Activated B cell treated with CpG ODN at 0.5 μM for 24 hours (primary cell): ENCODE measurements at regions not wholly inside any gene's neighbourhood (a gene's known extent, or its start where the extent isn't known, plus 50 kb on each side); places are given as distances from the start of the nearest gene placed in this dataset.

ENCODE experiments used
- ATAC-seq: fragments of 200-7000 bp; cut with Tn5 transposase; one replicate; pipeline ENCODE4 v1.10.0; 2021; ENCODE audit warnings: low read depth, mild to moderate bottlenecking, moderate library complexity
- CTCF ChIA-PET: fragments of 350-600 bp; sonication (Branson Sonifier 250); formaldehyde crosslinking; loops from one replicate; lab custom pipeline; 2021; ENCODE audit warnings: antibody characterized with exemption; lab: Charles Lee
- POLR2A ChIA-PET: fragments of 350-600 bp; sonication (Branson Sonifier 250); formaldehyde crosslinking; loops from one replicate; lab custom pipeline; 2021; ENCODE audit warnings: antibody characterized with exemption; lab: Charles Lee
- DNase-seq: peaks from one replicate; pipeline ENCODE4 v3.0.0; 2022
- H3K27ac Mint-ChIP-seq: one replicate; pipeline ENCODE4 v1.8.0; 2020; ENCODE audit warnings: mixed read lengths
- H3K27me3 Mint-ChIP-seq: one replicate; pipeline ENCODE4 v1.8.0; 2021; ENCODE audit warnings: mixed read lengths
- H3K36me3 Mint-ChIP-seq: one replicate; pipeline ENCODE4 v1.8.0; 2021; ENCODE audit warnings: low read depth, mixed read lengths
- H3K4me1 Mint-ChIP-seq: one replicate; pipeline ENCODE4 v1.8.0; 2021; ENCODE audit warnings: mixed read lengths
- H3K4me3 Mint-ChIP-seq: one replicate; pipeline ENCODE4 v1.8.0; 2020; ENCODE audit warnings: mild to moderate bottlenecking, mixed read lengths
- H3K9me3 Mint-ChIP-seq: one replicate; pipeline ENCODE4 v1.8.0; 2020; ENCODE audit warnings: mixed read lengths
- CTCF ChIP-seq: fragments of 200-600 bp; IDR thresholded peaks from one replicate; pipeline ENCODE4 v1.8.0; 2022; ENCODE audit warnings: antibody characterized with exemption, mild to moderate bottlenecking
- intact Hi-C: fragments of 100-400 bp; cut with micrococcal nuclease; formaldehyde crosslinking; loops from one replicate; pipeline ENCODE4 v1.15.1; 2024

- intact Hi-C loops, result no loop called here
- H3K9me3 Mint-ChIP-seq, result no peaks in the 10 kb centered on the region
- H3K36me3 Mint-ChIP-seq, result no peaks in the 10 kb centered on the region
- CTCF ChIA-PET, result no interaction called here
- no peak overlapping the region for H3K27ac Mint-ChIP-seq
- no peaks in the 10 kb centered on the region for H3K4me1 Mint-ChIP-seq
- no peaks in the 10 kb centered on the region for H3K27me3 Mint-ChIP-seq
- POLR2A ChIA-PET, result no interaction called here
- H3K4me3 Mint-ChIP-seq, result no peak overlapping the region
- TF ChIP-seq CTCF, result no peak
- ATAC-seq (no peak), DNase-seq (no peak)
Measured at GRCh38 chr4:108255203-108255747, 86.5 kb upstream of the LEF1 start.

GRCh38 chr4:108249397-108249796, 80.7 kb upstream of the LEF1 start:
- Mint-ChIP-seq H3K27me3 (no peaks in the 10 kb centered on the region), H3K9me3 (peaks cover 7% of the 10 kb centered on the region), H3K27ac (no peak overlapping the region), H3K4me1 (no peaks in the 10 kb centered on the region), H3K36me3 (no peaks in the 10 kb centered on the region), H3K4me3 (no peak overlapping the region)
- no peak for TF ChIP-seq CTCF
- no peak for DNase-seq
- POLR2A ChIA-PET, result no interaction called here
- CTCF ChIA-PET, result no interaction called here
- intact Hi-C loops, result no loop called here
- ATAC-seq, result no peak

- TF ChIP-seq CTCF, result no peak
- CTCF ChIA-PET, result no interaction called here
- H3K4me1 Mint-ChIP-seq, result no peaks in the 10 kb centered on the region
- intact Hi-C loops, result no loop called here
- DNase-seq, result no peak
- H3K27me3 Mint-ChIP-seq, result no peaks in the 10 kb centered on the region
- H3K9me3 Mint-ChIP-seq, result peaks cover 7% of the 10 kb centered on the region
- H3K27ac Mint-ChIP-seq, result no peak overlapping the region
- H3K36me3 Mint-ChIP-seq, result no peaks in the 10 kb centered on the region
- POLR2A ChIA-PET, result no interaction called here
- ATAC-seq, result no peak
- no peak overlapping the region for H3K4me3 Mint-ChIP-seq
Measured at GRCh38 chr4:108247387-108248049, 78.8 kb upstream of the LEF1 start.

- ATAC-seq (no peak), DNase-seq (no peak)
- Mint-ChIP-seq H3K36me3 (no peaks in the 10 kb centered on the region), H3K4me1 (no peaks in the 10 kb centered on the region), H3K27me3 (no peaks in the 10 kb centered on the region), H3K27ac (no peak overlapping the region), H3K4me3 (no peak overlapping the region), H3K9me3 (peaks cover 5% of the 10 kb centered on the region)
- intact Hi-C loops, result no loop called here
- ChIA-PET CTCF (no interaction called here), POLR2A (no interaction called here)
- no peak for TF ChIP-seq CTCF
Measured at GRCh38 chr4:108244606-108245005, 75.9 kb upstream of the LEF1 start.

GRCh38 chr4:108240366-108240765, 71.6 kb upstream of the LEF1 start:
- DNase-seq (no peak), ATAC-seq (no peak)
- intact Hi-C loops, result no loop called here
- ChIA-PET CTCF (no interaction called here), POLR2A (no interaction called here)
- H3K36me3 Mint-ChIP-seq, result no peaks in the 10 kb centered on the region
- H3K9me3 Mint-ChIP-seq, result no peaks in the 10 kb centered on the region
- no peak overlapping the region for H3K4me3 Mint-ChIP-seq
- no peak for TF ChIP-seq CTCF
- H3K27me3 Mint-ChIP-seq, result peaks cover 5% of the 10 kb centered on the region
- no peak overlapping the region for H3K27ac Mint-ChIP-seq
- H3K4me1 Mint-ChIP-seq, result no peaks in the 10 kb centered on the region
